GM18861 (cell line): ENCODE measurements at regions not wholly inside any gene's neighbourhood (a gene's known extent, or its start where the extent isn't known, plus 50 kb on each side); places are given as distances from the start of the nearest gene placed in this dataset.
A peak's percentile ranks its signal among the peaks of the same experiment; 100 is the strongest.
"Not testable (repeated sequence)": the region's sequence is repeated elsewhere in the genome, so short reads cannot be mapped to it uniquely, and the experiment has no call there.

Experiments used
- ATAC-seq: cut with Tn5 transposase; IDR thresholded peaks from one replicate; pipeline ENCODE4 v1.9.1; 2021; ENCODE audit not compliant: unreplicated experiment

DNA sequence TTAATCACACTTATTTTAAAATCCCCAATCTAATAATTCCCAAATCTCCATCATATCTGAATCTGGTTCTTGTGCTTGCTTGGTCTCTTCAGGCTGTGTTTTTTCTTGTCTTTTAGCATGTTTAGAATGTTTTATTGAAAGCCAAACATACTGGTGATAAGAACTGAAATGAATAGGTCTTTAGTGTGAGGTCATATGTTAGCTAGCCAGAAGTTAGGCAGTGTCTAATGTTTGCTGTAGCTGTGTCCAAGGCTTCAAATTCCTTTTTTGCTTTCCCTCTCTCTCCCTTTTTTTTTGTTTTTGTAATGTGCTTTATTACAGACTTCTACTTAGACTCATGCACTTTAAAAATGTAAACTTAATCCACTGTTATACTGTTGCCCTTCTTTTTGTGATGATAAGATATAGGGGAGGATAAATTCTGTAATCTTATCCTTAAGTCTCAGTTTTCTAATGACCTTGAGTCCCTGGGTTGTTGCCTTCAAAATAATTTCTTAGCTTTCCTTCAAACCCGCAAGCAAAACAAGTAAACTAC, 725.1 kb downstream of the BRINP3 start:
- ATAC-seq: no peak

DNA sequence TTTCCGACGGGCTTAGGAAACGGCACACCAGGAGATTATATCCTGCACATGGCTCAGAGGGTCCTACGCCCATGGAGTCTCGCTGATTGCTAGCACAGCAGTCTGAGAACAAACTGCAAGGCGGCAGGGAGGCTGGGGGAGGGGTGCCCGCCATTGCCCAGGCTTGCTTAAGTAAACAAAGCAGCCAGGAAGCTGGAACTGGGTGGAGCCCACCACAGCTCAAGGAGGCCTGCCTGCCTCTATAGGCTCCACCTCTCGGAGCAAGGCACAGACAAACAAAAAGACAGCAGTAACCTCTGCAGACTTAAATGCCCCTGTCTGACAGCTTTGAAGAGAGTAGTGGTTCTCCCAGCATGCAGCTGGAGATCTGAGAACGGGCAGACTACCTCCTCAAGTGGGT, 722.6 kb downstream of the BRINP3 start:
- not testable (repeated sequence) for ATAC-seq

DNA sequence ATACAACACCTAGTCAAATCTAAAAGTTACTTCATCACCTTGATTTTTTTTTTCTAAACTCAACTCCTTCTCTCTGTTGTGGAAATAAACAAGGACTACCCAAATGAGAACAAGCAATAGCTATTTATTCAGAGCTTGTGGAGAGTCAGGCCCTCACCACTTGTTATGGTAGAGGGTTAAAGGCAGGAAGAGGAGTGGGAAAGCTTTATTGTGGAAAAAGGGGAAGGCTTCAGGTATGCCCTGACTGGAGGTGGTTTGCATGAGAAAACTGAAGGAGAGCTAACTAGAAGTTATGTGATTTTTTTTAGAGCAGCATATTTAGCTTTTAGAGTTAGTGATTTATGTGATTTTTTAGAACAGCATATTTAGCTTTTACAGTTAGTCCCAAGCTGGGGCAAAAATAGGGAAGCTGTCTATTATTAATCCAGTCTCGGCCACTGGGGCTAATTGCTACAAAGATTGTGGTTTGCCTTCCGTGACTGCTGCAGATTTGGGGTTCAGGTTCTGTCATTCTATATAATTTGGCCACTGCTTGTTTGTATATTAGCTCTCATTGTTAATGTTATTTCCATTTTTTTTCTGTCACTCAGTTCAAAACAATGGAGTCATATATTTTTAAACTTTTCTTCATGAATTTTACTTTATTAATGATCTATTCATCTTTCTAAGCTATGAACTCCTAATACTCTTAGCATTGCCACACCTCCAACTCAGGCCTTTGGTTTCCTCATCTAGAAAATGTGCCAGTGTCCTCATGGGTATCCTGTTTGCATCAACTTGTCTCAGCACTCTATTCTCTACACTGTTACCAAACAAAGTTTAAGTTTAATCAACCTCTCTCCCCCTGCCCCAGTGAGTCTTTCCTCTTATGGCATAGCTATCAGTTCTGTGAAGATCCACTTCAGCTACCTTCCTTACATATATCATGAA, 713.0 kb downstream of the BRINP3 start:
- peak; percentile 47 for ATAC-seq

DNA sequence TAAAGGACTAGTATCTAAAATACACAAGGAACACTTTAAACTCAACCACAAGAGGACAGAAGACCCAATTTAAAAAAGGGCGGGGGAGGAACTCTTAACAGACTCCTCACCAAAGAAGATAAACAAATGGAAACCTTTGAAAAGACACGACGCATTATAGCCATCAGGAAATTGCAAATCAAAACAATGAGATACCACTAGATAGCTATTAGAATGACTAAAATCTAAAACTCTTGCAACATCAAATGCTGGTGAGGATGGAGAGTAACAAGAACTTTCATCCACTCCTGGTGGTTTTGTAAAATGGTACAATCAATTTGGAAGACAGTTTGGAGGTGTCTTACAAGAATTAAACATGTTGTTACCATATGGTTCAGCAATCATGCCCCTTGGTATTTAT, 708.2 kb downstream of the BRINP3 start:
- no peak for ATAC-seq

DNA sequence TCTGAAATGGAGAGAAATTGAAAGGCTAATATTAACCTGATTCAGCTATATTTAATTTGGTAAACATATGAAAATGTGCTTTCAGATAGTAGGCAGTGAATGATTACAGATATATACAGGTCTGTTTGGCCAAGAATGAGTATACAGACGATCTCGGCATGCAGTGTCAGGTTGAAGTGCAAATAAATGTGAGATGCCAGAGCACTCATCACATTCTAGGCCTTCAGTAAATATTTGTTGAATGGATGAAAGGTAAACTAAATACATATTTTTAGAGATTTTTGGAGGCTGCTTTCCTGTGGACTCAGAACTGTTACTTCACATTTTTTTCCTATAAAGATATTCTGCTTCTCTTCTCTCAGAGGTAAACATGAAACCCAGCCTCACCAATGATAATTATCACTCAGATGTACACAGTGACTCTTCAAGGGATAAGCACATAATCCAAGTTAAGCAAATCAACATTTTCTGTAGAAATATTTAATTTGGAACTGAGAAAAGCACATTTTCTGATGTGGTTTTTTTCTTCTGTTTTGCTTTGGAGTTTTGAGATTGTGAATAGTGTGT, 702.9 kb downstream of the BRINP3 start:
- ATAC-seq: no peak

DNA sequence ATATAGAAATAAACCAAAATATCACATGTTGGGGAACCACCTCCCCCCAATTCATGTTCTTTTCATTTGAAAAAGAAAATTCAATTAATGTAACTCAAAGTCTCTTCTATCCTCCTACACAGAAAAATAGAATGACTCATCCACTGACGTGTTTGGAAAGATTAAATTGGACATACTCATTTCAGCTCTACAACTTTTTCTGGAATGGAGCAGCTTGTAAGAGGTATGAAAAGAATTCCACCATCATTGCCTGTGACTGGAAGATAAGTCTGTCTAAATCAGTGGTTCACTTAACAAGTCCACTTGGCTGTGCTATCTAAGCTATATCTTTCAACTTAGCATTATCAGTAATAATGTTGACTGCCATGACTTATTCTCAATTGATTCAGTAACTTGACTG, 702.3 kb downstream of the BRINP3 start:
- ATAC-seq: no peak

DNA sequence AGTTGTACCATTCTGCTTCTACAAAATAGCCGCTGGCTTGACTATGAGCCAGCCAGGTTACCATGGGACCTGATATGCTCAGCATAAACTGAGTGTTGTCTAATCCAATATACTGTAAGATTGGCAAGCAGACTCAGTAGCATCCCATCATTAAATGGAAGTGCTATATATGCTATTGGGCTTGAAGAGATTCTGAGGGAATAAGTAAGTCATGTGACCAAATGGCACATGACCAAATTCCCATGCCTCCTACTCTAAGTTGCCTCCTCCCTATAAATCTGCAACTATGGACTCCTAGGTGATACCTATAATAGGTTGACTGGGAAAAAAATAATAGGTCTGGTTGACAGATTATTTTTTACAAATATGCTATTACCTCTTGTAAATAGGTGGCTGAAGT, 698.6 kb downstream of the BRINP3 start:
- ATAC-seq: no peak

DNA sequence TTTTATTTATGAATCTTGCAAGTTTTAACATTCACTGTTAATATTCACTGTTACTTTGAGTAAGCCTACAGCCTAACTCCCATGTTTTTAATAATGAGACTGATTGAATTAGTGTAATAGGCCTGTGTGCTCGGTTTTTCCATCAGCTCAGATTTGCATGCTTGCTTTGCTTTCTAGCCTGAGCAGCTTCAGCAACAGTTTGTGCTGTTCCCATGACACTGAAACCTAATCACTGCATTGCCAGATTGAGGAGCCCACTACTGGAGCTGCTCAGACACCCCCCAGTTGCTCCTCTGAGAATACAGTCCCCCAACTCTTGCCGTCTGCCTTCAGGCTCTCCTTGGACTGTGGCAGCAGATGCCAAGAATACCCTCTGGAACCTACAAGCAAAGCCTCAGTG, 695.4 kb downstream of the BRINP3 start:
- ATAC-seq: no peak

DNA sequence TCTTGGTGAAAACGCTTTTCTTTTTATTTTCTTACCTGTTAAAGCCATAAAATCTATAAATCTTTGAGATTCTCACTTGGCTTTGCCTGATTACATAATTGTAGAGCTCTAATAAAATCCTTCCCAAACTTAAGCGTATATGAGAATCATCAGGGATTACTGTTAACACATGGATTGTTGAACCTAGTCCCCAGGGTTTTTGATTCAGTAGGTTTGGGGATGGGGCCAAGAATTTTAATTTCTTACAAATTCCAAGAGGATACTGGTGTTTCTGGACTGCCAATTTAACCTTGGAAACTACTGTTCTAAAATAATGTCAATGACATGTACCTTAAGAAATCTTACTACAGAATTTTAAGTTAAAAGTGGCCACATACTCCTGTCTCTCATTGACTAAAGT, 694.2 kb downstream of the BRINP3 start:
- no peak for ATAC-seq

DNA sequence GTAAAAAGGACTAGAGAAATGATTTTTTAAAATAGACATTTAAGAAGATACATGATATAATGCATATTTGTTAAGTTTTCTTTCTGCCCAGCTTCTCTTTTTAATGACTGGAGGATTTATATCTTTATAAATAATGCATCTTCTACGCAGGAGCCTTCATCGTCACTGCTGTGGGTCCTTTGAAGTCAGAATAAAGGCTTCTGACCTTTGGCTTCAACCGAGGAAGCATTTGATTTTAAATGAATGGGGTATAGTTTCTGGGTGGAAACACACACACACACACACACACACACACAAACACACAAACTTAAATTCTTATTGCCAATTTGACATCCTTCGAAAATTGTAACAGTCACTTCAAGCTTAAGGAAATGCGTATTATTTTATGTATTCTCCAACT, 690.9 kb downstream of the BRINP3 start:
- ATAC-seq: no peak

DNA sequence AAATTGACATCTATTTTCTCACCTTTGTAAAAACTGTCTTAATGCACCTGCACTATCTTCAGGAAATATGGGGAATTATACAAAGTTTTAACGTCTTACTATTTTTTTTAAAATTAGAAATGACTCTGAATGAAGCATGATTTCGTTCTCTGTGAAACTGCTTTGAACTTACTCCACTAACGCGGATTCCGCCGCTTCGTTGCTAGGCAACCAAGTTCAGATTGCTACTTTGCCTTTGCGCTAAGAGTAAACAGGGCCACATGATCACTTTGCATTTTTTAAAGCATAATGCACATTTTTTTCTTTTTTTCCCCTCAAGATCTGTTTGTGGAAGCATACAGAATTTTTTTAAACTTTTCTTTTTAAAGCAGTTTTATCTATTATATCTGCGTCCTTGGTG, 690.5 kb downstream of the BRINP3 start:
- ATAC-seq: no peak

DNA sequence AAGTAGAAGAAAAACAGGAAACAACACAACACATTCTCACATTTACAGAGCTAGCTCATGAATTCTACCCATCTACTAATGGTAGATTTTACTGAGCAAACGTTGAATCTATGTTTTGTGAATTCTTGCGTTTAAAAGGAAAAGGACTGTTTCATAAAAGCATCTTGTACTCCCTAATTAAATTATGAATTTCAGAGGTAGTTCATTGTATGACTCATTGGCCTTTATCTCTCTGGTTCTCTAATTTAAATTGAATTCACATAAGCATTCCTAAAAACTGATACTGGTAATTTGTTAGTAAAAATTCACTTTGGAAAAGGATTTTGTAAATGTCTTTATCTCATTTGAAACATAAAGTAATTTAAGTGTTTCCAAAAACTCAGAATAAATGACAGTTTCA, 687.3 kb downstream of the BRINP3 start:
- ATAC-seq: no peak

DNA sequence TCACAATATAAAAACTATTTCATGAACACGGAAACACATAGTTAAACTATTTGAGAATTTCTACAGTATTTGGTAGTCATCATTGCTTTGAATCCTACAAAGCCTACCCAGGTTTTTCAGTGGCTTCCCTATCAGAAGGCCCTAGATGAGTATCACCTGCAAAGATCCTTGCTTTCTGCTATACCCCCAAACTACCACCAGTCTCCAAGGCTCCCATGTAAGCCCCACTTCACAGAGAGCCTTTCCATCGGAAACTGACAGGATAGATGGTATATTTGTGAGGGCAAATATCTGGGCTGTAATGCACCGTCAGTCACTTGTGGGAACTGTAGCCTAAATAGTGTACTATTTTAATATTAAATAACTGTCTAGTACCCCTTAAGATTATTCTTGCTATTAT, 674.3 kb downstream of the BRINP3 start:
- no peak for ATAC-seq

DNA sequence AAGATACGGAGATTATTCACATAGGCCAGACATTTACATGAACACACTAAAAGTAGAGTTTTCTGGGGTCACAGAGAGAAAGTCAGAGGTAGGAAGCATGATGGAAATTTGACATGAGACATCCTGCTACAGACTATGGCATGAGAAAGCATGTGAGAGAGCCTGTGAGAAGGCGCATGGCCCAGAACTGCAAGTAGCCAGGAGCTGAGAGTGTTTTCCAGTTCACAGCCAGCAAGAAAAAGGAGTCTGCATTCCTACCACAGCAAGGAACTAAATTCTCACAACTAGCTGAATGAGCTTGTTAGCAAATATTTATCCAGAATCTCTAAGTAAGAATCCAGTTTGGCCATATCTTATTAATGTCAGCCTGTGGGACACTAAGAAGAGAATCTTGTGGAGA, 673.3 kb downstream of the BRINP3 start:
- no peak for ATAC-seq

DNA sequence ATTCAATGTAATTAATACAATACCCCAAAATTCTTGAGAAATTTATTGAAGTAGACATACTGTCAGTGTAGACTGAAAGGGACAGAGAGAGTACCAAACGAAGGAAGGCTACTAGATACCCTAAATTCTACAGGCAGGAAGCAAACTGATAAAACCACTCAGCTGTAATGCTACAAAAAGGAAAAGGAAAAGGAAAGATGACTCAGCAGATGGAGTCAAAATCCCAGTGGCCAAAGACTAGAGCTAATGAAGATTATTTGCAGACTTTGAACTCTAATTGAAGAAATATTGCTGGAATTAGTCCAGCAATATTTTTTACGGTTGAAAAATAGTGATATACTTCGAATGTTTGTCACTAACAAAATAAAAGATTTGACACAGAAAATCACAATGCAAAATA, 671.9 kb downstream of the BRINP3 start:
- ATAC-seq: no peak

DNA sequence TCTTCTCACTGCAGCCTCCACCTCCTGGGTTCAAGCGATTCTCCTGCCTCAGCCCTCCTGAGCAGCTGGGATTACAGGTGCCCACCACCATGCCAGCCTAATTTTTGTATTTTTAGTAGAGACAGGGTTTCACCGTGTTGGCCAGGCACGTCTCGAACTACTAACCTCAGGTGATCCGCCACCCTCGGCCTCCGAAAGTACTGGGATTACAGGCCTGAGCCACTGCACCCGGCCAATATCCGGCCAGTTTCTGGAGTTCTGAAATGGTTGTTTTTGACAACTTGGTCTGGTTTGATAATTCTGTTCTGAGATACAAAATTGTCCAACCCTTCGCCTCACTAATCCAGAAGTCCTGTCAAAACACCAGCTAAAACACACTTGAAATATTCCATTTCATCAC, 667.0 kb downstream of the BRINP3 start:
- not testable (repeated sequence) for ATAC-seq

DNA sequence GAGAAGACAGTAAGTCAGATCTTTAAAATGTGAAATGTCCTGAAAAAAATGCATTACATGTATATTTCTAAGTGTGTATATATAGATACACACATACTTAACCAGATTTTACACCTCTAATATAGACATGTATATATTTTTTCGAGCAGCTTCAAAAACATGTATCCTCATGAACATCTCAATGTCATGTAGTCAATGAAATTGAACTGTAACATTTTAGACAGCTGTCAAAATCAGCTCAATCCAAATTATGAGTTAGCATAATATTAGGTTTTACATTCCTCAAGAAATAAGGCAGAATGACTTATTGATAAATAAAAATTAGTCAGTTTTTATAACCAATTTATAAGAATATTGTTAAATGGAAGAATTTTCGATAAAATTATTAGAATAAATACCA, 665.7 kb downstream of the BRINP3 start:
- ATAC-seq: no peak

DNA sequence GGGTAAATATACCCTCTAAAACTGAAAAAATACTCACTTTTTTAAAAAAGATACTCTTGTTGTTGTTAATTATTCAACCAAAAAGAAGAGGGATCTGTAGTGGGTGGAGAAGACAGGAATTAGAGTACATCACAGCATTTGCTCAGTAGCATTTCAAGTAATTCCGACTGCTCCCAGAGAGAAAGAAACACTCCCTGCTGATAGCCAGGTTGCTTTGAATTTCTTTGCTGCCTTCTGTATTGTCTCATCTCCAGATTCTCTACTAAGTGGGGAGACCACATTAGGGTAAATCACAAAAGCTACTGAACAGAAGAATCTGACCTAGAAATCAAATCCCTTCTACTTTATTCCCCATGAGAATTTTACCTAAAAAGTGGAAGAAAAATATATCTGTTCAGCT, 661.1 kb downstream of the BRINP3 start:
- no peak for ATAC-seq

DNA sequence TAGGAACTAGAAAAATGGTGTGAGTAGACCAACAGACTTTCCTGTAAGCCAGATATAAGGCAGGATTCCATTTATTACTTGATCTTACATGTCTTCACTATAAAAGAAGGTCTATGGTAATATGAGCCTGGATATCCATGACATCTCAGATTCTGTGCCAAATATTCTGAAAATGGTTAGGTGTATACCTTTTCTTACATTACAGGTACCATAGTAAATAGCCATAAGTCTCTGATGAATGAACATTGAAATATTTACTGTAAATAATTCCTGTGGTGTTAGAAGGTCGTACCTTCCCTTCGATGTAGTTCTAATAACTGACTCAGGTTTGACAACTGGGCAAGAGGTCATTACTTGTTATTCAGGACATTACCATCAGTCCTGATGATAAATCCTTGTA, 657.9 kb downstream of the BRINP3 start:
- no peak for ATAC-seq

DNA sequence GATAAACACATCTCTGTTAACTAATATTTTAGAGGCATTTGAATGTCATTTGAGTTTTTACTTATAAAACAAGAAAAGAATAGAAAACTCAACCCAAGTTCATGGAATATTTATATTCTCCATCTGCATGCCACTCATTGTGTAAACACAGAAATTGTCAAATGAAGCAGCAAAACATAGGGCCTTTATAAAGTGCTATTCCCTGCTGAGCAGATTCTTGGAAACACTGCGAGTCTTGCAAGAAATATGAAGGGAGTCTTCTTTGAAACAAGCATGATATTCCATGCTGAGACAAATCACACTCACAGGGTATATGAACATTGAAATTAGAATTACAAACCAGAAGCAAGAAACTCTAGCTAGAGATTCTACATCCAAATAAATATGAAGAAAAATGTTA, 655.8 kb downstream of the BRINP3 start:
- no peak for ATAC-seq

DNA sequence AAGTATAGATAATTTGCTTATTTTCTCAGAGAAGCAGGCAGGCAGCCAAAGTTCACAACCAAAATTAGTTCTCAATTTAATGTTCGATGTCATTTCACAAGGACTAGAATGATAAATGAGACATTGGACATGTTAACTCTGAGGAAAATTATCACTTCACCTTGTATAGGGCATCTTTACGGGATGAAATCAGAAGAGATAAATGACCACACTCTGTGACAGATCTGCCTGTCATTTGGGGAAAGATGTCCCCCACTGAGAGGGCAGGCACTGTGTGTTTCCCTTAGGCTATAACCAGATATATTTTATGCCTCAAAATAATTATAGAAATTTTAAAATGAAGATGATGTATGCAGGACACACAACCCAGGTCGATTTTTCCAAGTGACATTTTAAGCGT, 642.9 kb downstream of the BRINP3 start:
- ATAC-seq: no peak

DNA sequence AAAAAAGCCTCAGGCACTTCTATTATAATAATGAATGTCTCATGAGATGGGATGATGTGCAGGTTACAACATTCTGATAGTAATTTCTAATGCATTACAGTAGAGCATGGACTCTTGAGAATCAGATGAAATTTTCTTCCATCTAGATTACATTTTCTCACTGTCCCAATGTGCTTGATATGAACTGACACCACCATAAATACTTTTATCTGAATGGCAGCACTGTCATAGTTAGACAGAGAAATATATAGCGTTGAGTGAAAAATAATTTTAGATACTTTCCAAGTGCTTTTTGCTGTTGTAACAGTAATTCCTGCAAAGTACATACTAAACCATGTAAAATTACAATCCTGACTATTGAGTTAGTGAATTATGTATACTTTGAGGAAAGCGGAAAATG, 630.1 kb downstream of the BRINP3 start:
- no peak for ATAC-seq
